GM19328 (cell line): ENCODE measurements at regions not wholly inside any gene's neighbourhood (a gene's known extent, or its start where the extent isn't known, plus 50 kb on each side); places are given as distances from the start of the nearest gene placed in this dataset.

Experiments
- ATAC-seq: cut with Tn5 transposase; IDR thresholded peaks from one replicate; pipeline ENCODE4 v1.9.1; 2021; ENCODE audit warnings: mild to moderate bottlenecking, moderate library complexity; ENCODE audit not compliant: unreplicated experiment

- no peak for ATAC-seq
Observed at GRCh38 chr14:48490756-48491155, 815.4 kb upstream of the MDGA2 start.

GRCh38 chr14:48473944-48474343 lies 798.5 kb upstream of the MDGA2 start:
- ATAC-seq = no peak

GRCh38 chr14:48456051-48456450 lies 780.6 kb upstream of the MDGA2 start:
- ATAC-seq = no peak

- ATAC-seq = no peak
Observed at GRCh38 chr14:48454887-48455286, 779.5 kb upstream of the MDGA2 start.

- ATAC-seq = no peak
Observed at GRCh38 chr14:48452437-48452995, 777.1 kb upstream of the MDGA2 start.

DNA sequence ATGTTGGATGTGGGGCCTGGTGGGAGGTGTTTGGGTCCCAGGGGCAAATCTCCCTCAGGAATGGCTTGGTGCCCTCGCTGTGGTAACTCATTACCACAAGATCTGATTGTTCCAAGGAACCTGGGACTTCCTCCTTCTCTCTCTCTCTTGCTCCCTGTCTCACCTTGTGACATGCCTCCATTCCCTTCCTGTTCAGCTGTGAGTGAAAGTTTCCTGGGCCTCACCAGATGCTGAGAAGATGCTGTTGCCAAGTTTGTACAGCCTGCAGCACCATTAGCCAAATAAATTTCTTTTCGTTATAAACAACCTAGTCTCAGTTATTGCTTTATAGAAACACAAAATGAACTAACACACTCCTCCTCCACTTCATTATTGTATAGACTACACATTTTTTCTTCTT lies 759.8 kb upstream of the MDGA2 start:
- no peak for ATAC-seq

GRCh38 chr14:48430805-48431204 lies 755.4 kb upstream of the MDGA2 start:
- ATAC-seq = no peak

GRCh38 chr14:48429512-48429911 lies 754.1 kb upstream of the MDGA2 start:
- ATAC-seq = no peak

- no peak for ATAC-seq
Observed at GRCh38 chr14:48417715-48418500, 742.5 kb upstream of the MDGA2 start.

GRCh38 chr14:48401321-48401720 lies 725.9 kb upstream of the MDGA2 start:
- no peak for ATAC-seq

DNA sequence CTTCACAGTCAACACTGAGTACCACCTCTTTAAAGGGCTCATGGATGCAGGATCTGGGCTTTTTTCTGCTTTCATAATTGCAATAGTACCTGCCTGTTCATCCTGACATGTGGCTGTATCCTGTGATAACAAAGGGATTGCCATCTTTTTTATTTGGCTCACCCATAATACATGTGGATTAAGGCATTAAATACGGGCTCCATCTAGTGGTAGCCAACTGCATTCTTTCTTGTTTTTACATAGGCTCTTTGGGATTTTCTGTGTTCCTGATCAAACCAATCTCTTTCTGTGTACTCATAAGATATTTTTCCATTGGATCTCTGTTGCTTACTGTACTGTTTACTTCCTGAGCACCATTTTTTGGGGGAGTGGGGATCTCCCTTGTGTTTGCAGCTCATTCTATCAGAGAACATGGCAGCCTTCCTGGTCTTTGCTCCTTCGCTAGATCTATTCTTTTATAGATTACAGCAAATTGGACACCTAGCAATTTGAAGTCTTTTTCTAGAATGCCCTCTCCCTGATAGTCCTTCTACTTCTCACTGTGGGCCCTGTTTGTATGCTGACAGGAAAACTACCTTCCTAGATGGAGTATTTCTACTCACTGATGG lies 723.4 kb upstream of the MDGA2 start:
- no peak for ATAC-seq

- no peak for ATAC-seq
Observed at GRCh38 chr14:48391661-48392060, 716.3 kb upstream of the MDGA2 start.

DNA sequence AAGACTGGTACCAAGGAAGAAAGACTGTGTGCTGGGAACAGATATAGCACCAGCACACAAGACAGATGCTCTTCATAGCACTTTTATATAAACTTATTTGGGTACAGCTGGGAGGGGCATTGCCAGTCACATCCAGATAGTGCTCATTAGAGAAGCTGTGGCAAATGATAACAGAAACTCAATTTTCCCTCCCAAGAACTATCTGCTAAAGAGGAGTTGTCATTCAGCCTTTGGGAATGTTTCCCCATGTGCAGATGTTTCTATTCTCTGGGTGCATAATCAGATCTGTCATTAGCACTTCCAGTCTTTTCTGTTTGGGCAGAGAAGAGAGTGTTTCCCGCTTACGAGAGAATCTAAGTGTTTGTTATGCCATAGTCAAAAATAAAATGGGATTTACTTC lies 714.9 kb upstream of the MDGA2 start:
- no peak for ATAC-seq

DNA sequence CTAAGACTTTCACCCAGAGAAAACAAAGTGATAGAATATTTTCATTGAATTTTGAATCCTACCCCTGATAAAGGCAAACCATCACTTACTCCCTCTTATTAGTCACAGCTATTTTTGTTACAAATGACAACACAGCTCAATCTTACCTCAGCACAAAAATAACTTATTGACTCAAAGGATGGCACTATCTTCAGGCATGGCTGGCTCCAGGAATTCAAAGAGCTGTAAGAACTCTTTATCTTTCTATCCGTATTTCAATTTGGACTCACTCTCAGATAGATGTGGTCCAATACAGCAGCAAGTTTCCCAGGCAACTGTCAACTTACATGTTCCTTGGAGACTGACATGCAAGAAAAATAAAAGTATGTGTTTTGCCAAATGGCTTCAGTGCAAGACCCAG lies 709.4 kb upstream of the MDGA2 start:
- ATAC-seq = no peak

DNA sequence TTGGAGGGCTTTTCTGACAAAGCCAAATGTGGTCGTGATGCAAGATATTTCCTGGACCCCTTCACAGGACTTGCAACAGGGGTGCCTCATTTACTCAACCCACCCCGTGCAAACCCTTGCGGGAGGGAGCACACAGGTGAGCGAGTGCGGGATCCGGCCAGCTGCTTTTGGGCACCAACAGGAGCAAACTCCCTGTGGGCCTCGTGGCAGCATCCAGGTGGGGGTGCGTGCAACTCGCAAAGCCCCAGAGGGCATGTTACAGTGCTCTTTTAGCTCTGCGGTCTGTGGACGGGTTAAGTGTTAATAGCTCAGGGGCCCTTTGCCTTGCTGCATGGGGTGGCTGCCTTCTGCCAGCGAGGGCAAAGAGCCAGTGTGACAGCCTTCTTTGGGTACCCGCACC lies 707.6 kb upstream of the MDGA2 start:
- ATAC-seq = no peak

DNA sequence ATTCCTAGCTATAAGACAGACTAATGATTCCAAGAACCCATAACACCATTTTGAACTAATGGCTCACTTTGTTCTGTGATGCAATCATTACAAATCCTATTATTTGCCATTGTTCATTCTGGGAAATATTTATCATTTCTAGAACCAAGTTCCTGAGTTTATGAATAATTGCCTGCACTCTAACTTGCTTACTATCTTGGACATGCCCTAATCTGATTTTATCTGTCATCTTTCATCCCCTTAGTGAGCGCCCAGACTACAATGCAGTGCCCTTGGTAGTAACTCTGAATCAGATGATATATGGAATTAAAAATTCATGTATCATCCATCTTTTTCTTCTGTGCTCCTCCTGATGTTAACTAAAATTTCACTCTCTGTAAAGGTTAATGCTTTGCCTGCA lies 703.1 kb upstream of the MDGA2 start:
- ATAC-seq = no peak

GRCh38 chr14:48373981-48374380 lies 698.6 kb upstream of the MDGA2 start:
- no peak for ATAC-seq

- ATAC-seq = no peak
Observed at GRCh38 chr14:48350971-48351370, 675.6 kb upstream of the MDGA2 start.

DNA sequence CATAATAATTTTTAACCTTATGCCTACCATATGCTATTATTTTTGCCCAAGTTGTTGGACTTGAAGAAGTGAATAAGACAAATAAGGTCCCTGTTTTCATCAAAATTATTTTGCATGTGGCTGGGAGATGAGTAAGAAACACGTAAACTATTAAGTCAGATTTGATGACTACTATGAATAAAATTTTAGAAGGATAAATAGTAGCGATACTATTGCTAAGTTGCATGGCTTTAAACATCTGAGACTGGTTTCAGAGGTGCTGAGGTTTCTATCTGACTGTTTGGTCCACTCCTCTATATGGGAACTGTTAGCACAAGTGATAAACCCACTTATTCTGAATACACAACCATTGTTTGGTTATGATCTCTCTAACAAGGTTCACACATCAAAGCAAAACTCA lies 674.3 kb upstream of the MDGA2 start:
- ATAC-seq = no peak

DNA sequence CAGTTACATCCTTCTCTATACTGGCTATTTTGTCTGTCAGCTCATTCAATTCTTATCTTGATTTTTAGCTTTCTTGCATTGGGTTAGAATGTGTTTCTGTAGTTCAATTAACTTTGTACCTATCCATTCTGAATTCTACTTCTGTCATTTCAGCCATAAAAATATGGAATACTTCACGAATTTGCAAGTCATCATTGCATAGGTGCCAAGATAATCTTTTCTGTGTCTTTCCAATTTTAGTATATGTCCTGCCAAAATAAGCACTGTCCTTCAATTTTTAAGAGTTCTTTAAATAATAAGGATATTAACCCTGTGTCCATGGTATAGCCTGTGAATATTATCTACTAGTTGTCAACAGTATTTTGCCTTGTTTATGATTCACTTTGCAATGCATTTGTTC lies 665.7 kb upstream of the MDGA2 start:
- no peak for ATAC-seq

- ATAC-seq = no peak
Observed at GRCh38 chr14:48333221-48333920, 658.0 kb upstream of the MDGA2 start.

- ATAC-seq = no peak
Observed at GRCh38 chr14:48331421-48331820, 656.0 kb upstream of the MDGA2 start.
